Esophagus muscularis mucosa (tissue), 3 donors: ENCODE measurements at regions not wholly inside any gene's neighbourhood (a gene's known extent, or its start where the extent isn't known, plus 50 kb on each side); places are given as distances from the start of the nearest gene placed in this dataset.
"Not testable (repeated sequence)": the region's sequence is repeated elsewhere in the genome, so short reads cannot be mapped to it uniquely, and the experiment has no call there.

ENCODE experiments used
- CTCF ChIP-seq, 3 experiments: fragments of 200-600 bp in 2 of 3; fragments of 450-650 bp in 1 of 3; sonication (generic) in 2 of 3; IDR thresholded peaks; one replicate each; pipeline ENCODE4 v1.5.1; 2017 to 2019; ENCODE audit warnings: antibody characterized with exemption in 3 of 3, mild to moderate bottlenecking in 2 of 3, moderate library complexity in 1 of 3
- POLR2AphosphoS5 ChIP-seq, 2 donors: sonication (generic); formaldehyde crosslinking; IDR thresholded peaks; one replicate each; pipeline ENCODE4 v1.6.1; 2017; ENCODE audit warnings: antibody characterized with exemption in 2 of 2

- not testable (repeated sequence) for TF ChIP-seq POLR2AphosphoS5, CTCF (IDR thresholded peaks at IDR 0.05)
Measured at GRCh38 chr5:130294798-130295197, 390.5 kb downstream of the CHSY3 start.
